HG02610 (cell line): ENCODE measurements at regions not wholly inside any gene's neighbourhood (a gene's known extent, or its start where the extent isn't known, plus 50 kb on each side); places are given as distances from the start of the nearest gene placed in this dataset.
A peak's percentile ranks its signal among the peaks of the same experiment; 100 is the strongest.
"Not testable (repeated sequence)": the region's sequence is repeated elsewhere in the genome, so short reads cannot be mapped to it uniquely, and the experiment has no call there.

Experiments used
- ATAC-seq: cut with Tn5 transposase; IDR thresholded peaks from one replicate; pipeline ENCODE4 v1.9.1; 2021; ENCODE audit warnings: mild to moderate bottlenecking, moderate library complexity; ENCODE audit not compliant: unreplicated experiment

GRCh38 chr2:48178611-48179010 is 135.9 kb upstream of the FOXN2 start:
- ATAC-seq, result no peak

- ATAC-seq, result no peak
Measured at GRCh38 chr2:48180557-48180956, 133.9 kb upstream of the FOXN2 start.

GRCh38 chr2:48183276-48183675 is 131.2 kb upstream of the FOXN2 start:
- no peak for ATAC-seq

GRCh38 chr2:48183991-48184390 is 130.5 kb upstream of the FOXN2 start:
- ATAC-seq, result no peak

- ATAC-seq, result no peak
Measured at GRCh38 chr2:48187503-48187902, 127.0 kb upstream of the FOXN2 start.

GRCh38 chr2:48189552-48190228 is 124.8 kb upstream of the FOXN2 start:
- ATAC-seq, result no peak

- ATAC-seq, result no peak
Measured at GRCh38 chr2:48190230-48190629, 124.3 kb upstream of the FOXN2 start.

GRCh38 chr2:48194641-48195040 is 119.8 kb upstream of the FOXN2 start:
- no peak for ATAC-seq

- ATAC-seq, result no peak
Measured at GRCh38 chr2:48195169-48195568, 119.3 kb upstream of the FOXN2 start.

GRCh38 chr2:48197618-48198017 is 116.9 kb upstream of the FOXN2 start:
- no peak for ATAC-seq

- no peak for ATAC-seq
Measured at GRCh38 chr2:48198371-48198770, 116.1 kb upstream of the FOXN2 start.

- ATAC-seq, result no peak
Measured at GRCh38 chr2:48199070-48199469, 115.4 kb upstream of the FOXN2 start.

GRCh38 chr2:48200620-48201293 is 113.7 kb upstream of the FOXN2 start:
- peak; percentile 81 for ATAC-seq

GRCh38 chr2:48201435-48201834 is 113.0 kb upstream of the FOXN2 start:
- not testable (repeated sequence) for ATAC-seq

- ATAC-seq, result no peak
Measured at GRCh38 chr2:48202863-48203642, 111.4 kb upstream of the FOXN2 start.

- no peak for ATAC-seq
Measured at GRCh38 chr2:48203668-48204067, 110.8 kb upstream of the FOXN2 start.

- ATAC-seq, result no peak
Measured at GRCh38 chr2:48204750-48205136, 109.7 kb upstream of the FOXN2 start.

- peak; percentile 57 for ATAC-seq
Measured at GRCh38 chr2:48205137-48205798, 109.2 kb upstream of the FOXN2 start.

- not testable (repeated sequence) for ATAC-seq
Measured at GRCh38 chr2:48206056-48206656, 108.3 kb upstream of the FOXN2 start.

GRCh38 chr2:48207201-48207641 is 107.3 kb upstream of the FOXN2 start:
- no peak for ATAC-seq

- no peak for ATAC-seq
Measured at GRCh38 chr2:48207851-48208250, 106.6 kb upstream of the FOXN2 start.
